Amygdala (tissue), 56 donors: ENCODE measurements at regions not wholly inside any gene's neighbourhood (a gene's known extent, or its start where the extent isn't known, plus 50 kb on each side); places are given as distances from the start of the nearest gene placed in this dataset.

Experiments used
- DNase-seq, 56 donors: peaks; one replicate each; lab custom pipeline; 2025; lab: John Stamatoyannopoulos, UW

- DNase-seq: no peak
These were observed 68.0 kb upstream of the POU5F2 start for GRCh38 chr5:93809430-93809829.

- DNase-seq: no peak
These were observed 66.4 kb upstream of the POU5F2 start for GRCh38 chr5:93807846-93808245.

- no peak for DNase-seq
These were observed 64.4 kb upstream of the POU5F2 start for GRCh38 chr5:93805616-93806379.

GRCh38 chr5:93800988-93801811 lies 59.8 kb upstream of the POU5F2 start:
- DNase-seq: peak in 5 of 56 donors; percentile 0 to 27 (median 8)

- no peak for DNase-seq
These were observed 53.6 kb upstream of the POU5F2 start for GRCh38 chr5:93794954-93795353.

- DNase-seq: no peak
These were observed 51.9 kb upstream of the POU5F2 start for GRCh38 chr5:93793159-93793781.

GRCh38 chr5:93791518-93791972 lies 50.1 kb upstream of the POU5F2 start:
- no peak for DNase-seq
